OCI-LY7 (cell line): ENCODE measurements at regions not wholly inside any gene's neighbourhood (a gene's known extent, or its start where the extent isn't known, plus 50 kb on each side); places are given as distances from the start of the nearest gene placed in this dataset.

Source experiments
- CTCF ChIP-seq: fragments of 200-600 bp; sonication (generic); conservative IDR thresholded peaks from 2 replicates; pipeline ENCODE4 v1.5.1; 2014; ENCODE audit warnings: mild to moderate bottlenecking, antibody characterized with exemption, low read length, moderate library complexity, mixed read lengths
- EZH2phosphoT487 ChIP-seq: fragments of 200-600 bp; sonication (generic); IDR thresholded peaks from 2 replicates; pipeline ENCODE4 v1.6.1; 2018; ENCODE audit warnings: low read depth, borderline replicate concordance, mild to moderate bottlenecking, mixed run types, antibody characterized with exemption, low read length, moderate library complexity, mixed read lengths

- TF ChIP-seq CTCF: no peak
- TF ChIP-seq EZH2phosphoT487: no peak
These were observed 90.6 kb upstream of the TSC22D2 start for GRCh38 chr3:150317469-150317868.
